Stomach smooth muscle (tissue), 2 donors: ENCODE measurements at regions not wholly inside any gene's neighbourhood (a gene's known extent, or its start where the extent isn't known, plus 50 kb on each side); places are given as distances from the start of the nearest gene placed in this dataset.
"Not testable (repeated sequence)": the region's sequence is repeated elsewhere in the genome, so short reads cannot be mapped to it uniquely, and the experiment has no call there.

Source experiments
- H3K27ac ChIP-seq: one replicate; pipeline ENCODE4 v1.7.0; 2013; ENCODE audit warnings: mild to moderate bottlenecking, low read length, inconsistent platforms
- H3K27me3 ChIP-seq, 2 donors: one replicate each; pipeline ENCODE4 v1.7.0; 2013; ENCODE audit warnings: low read length in 2 of 2; ENCODE audit not compliant: insufficient read depth in 2 of 2, control insufficient read depth in 1 of 2
- H3K36me3 ChIP-seq, 2 donors: one replicate each; pipeline ENCODE4 v1.7.0; 2013; ENCODE audit warnings: low read length in 2 of 2; ENCODE audit not compliant: control insufficient read depth in 2 of 2, insufficient read depth in 2 of 2
- H3K4me1 ChIP-seq: one replicate; pipeline ENCODE4 v1.7.0; 2013; ENCODE audit warnings: low read length; ENCODE audit not compliant: control insufficient read depth, insufficient read depth
- H3K4me3 ChIP-seq, 2 donors: one replicate each; pipeline ENCODE4 v1.7.0; 2013; ENCODE audit warnings: low read length in 2 of 2
- H3K9ac ChIP-seq, 2 donors: one replicate each; pipeline ENCODE4 v1.7.0; 2013; ENCODE audit warnings: low read length in 2 of 2, mild to moderate bottlenecking in 1 of 2
- H3K9me3 ChIP-seq, 2 donors: one replicate each; pipeline ENCODE4 v1.7.0; 2013; ENCODE audit warnings: low read length in 2 of 2; ENCODE audit not compliant: control insufficient read depth in 2 of 2
- donor health status: healthy.
- donor health status: Pancreatic carcinoma.

DNA sequence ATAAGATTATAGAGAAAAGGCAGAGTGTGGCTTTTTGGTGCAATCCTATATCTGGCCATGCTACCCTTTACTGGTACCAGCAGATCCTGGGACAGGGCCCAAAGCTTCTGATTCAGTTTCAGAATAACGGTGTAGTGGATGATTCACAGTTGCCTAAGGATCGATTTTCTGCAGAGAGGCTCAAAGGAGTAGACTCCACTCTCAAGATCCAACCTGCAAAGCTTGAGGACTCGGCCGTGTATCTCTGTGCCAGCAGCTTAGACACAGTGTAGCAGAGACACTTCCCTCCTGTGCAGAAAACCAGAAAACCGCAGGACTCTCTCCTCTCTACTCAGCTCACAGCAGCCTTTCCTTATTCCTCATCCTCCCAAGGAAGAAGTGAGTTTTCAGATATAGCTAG lies 176.3 kb upstream of the PRSS58 start:
- not testable (repeated sequence) for H3K4me1 ChIP-seq, H3K9ac ChIP-seq, H3K4me3 ChIP-seq, H3K27me3 ChIP-seq, H3K27ac ChIP-seq, H3K9me3 ChIP-seq, H3K36me3 ChIP-seq

DNA sequence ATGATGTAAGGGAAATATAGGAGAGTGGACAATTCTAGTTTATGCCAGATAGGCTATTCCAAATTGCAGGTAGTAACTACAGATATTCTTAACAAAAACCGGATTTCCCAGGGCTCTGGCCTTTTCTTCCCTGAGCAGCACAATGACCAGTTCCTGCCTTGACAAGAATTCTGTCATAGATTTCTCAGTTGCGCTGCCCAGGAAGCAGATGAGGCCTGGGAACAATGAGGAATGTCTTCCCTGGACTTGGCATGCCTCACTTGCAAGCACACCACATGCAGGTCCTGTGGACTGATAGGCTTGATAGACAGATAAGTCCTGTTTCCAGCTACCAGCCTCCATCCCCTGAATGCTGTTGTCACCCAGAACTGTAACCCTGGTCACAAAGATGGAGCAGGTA lies 174.5 kb upstream of the PRSS58 start:
- no peaks in the 10 kb centered on the region for H3K4me1 ChIP-seq
- H3K9me3 ChIP-seq = no peaks in the 10 kb centered on the region
- no peaks in the 10 kb centered on the region for H3K36me3 ChIP-seq
- H3K27ac ChIP-seq = no peak overlapping the region
- no peaks in the 10 kb centered on the region for H3K27me3 ChIP-seq
- no peak overlapping the region for H3K4me3 ChIP-seq
- H3K9ac ChIP-seq = no peak overlapping the region

DNA sequence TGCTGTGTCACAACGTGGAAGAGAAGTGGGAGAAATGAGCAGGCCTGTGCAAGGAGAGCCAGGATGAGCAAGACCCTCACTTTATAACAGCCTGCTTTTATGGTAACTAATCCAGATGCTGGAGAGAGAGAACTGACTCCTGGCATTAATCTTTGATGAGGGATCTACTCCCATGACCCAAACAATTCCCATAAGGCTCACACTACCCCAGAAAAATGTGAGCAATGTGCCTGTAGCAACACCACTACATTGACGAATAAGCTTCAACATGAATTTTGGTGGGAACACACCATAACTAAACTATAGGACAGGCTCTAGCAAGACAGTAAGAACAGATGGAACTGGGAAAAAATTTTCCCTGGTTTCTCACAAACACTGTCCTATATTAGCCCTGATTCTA lies 173.6 kb upstream of the PRSS58 start:
- Histone ChIP-seq H3K36me3 (no peaks in the 10 kb centered on the region), H3K4me1 (no peaks in the 10 kb centered on the region), H3K27ac (no peak overlapping the region), H3K27me3 (peaks cover 0 to 3% of the 10 kb centered on the region in 2 donors), H3K4me3 (no peak overlapping the region), H3K9me3 (no peaks in the 10 kb centered on the region), H3K9ac (no peak overlapping the region)

DNA sequence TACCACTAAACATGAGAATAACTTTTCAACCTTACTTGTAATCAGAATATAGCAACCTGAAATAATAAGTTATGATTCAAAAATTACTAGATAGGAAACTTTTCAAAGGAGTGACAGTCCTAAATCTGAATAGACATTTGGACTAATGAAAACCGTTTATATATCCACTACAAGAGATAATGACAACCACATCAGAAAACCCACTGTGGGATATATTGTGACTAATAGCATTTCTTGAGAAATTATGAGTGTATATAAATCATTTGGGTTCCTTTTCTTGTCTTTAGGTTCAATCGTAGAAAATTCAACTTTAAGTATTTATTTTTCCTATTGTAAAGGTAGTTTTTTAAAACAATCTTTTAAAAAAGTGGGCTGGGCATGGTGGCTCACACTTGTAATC lies 170.2 kb upstream of the PRSS58 start:
- Histone ChIP-seq H3K27me3 (peaks cover 0 to 3% of the 10 kb centered on the region in 2 donors), H3K9me3 (no peaks in the 10 kb centered on the region), H3K4me1 (no peaks in the 10 kb centered on the region), H3K4me3 (no peak overlapping the region), H3K36me3 (no peaks in the 10 kb centered on the region), H3K27ac (no peak overlapping the region), H3K9ac (no peak overlapping the region)

DNA sequence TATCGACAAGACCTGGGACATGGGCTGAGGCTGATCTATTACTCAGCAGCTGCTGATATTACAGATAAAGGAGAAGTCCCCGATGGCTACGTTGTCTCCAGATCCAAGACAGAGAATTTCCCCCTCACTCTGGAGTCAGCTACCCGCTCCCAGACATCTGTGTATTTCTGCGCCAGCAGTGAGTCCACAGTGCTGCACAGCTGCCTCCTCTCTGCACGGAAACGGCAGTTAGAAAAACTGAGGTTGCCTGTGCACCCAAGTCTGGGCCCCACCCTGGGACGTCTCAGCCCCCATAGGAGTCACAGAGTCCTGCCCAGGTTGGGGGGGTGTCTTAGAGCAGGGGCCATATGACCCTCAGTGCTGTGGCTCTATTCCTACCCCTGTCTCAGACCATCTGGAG lies 167.4 kb upstream of the PRSS58 start:
- Histone ChIP-seq H3K4me1 (no peaks in the 10 kb centered on the region), H3K27ac (no peak overlapping the region), H3K4me3 (no peak overlapping the region), H3K9ac (no peak overlapping the region), H3K9me3 (no peaks in the 10 kb centered on the region), H3K36me3 (no peaks in the 10 kb centered on the region), H3K27me3 (peaks cover 0 to 3% of the 10 kb centered on the region in 2 donors)

DNA sequence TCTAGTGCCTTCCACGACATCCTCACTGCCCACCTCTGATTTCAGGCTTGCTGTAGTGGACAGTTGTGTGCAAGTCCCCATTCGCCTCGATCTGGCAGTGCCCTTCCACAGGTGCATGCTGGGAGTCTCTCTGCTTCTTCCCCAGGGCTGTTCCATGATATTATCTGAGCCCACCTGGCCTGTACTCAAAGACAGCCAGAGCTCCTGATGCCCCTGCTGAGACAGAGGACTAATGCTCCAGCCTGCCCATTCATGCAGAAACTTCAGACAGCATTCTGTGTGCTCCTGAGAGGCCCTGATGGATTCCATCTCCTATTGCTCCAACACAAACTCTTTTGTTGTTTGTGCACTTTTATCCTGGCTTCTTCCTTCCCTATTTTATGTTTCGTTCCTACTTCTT lies 164.8 kb upstream of the PRSS58 start:
- H3K27me3 ChIP-seq = peaks cover 0 to 3% of the 10 kb centered on the region in 2 donors
- H3K9ac ChIP-seq = no peak overlapping the region
- no peaks in the 10 kb centered on the region for H3K4me1 ChIP-seq
- no peaks in the 10 kb centered on the region for H3K36me3 ChIP-seq
- no peak overlapping the region for H3K27ac ChIP-seq
- H3K9me3 ChIP-seq = no peaks in the 10 kb centered on the region
- H3K4me3 ChIP-seq = no peak overlapping the region

DNA sequence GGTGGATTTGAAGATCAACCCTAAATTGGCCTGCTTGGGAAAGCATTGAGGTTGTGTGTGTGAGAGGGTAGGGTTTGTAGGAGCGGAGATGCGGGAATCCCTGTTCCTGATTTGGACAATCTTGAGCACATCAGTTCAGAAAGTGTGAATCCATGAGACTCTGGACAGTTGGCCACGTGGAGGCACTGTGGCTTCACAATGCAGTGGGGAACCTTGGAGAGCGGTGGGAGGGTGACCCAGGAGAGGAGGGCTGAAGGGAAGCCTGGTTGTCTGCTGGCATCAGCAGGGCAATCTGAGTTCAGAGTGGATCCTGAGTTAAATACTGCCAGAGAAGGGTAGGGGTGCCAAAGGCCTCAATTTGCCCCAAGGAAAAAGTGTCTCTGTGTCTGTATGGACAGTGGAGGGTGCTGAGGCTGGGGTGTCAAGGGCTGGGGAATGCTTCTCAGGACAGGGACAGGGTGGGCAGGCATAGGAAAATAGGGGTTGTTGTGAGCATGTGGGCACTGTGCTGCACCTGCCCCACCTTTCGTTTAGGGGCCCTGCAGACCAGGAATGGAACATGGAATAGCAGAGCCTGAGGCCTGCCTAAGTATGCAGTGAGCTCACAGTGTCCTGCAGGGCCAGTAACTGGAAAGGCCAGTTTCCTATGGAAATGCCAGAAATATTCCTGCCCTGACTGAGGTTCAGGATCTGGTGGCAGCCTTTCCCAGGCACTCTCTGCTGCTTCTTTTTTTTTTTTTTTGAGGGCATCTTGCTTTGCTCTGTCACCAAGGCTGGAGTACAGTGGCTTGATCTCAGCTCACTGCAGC lies 162.9 kb upstream of the PRSS58 start:
- Histone ChIP-seq H3K9ac (no peak overlapping the region), H3K27me3 (no peaks in the 10 kb centered on the region), H3K27ac (no peak overlapping the region), H3K36me3 (no peaks in the 10 kb centered on the region), H3K4me1 (no peaks in the 10 kb centered on the region), H3K9me3 (no peaks in the 10 kb centered on the region), H3K4me3 (no peak overlapping the region)

GRCh38 chr7:142418326-142418725 lies 160.5 kb upstream of the PRSS58 start:
- Histone ChIP-seq H3K27ac (no peak overlapping the region), H3K4me3 (no peak overlapping the region), H3K9me3 (no peaks in the 10 kb centered on the region), H3K36me3 (no peaks in the 10 kb centered on the region), H3K4me1 (no peaks in the 10 kb centered on the region), H3K27me3 (no peaks in the 10 kb centered on the region), H3K9ac (no peak overlapping the region)

GRCh38 chr7:142414915-142415314 lies 157.1 kb upstream of the PRSS58 start:
- Histone ChIP-seq H3K4me3 (no peak overlapping the region), H3K4me1 (no peaks in the 10 kb centered on the region), H3K27me3 (no peaks in the 10 kb centered on the region), H3K9me3 (no peaks in the 10 kb centered on the region), H3K27ac (no peak overlapping the region), H3K36me3 (no peaks in the 10 kb centered on the region), H3K9ac (no peak overlapping the region)

GRCh38 chr7:142414135-142414534 lies 156.3 kb upstream of the PRSS58 start:
- Histone ChIP-seq H3K36me3 (no peaks in the 10 kb centered on the region), H3K9ac (no peak overlapping the region), H3K27me3 (no peaks in the 10 kb centered on the region), H3K27ac (no peak overlapping the region), H3K9me3 (no peaks in the 10 kb centered on the region), H3K4me1 (no peaks in the 10 kb centered on the region), H3K4me3 (no peak overlapping the region)

DNA sequence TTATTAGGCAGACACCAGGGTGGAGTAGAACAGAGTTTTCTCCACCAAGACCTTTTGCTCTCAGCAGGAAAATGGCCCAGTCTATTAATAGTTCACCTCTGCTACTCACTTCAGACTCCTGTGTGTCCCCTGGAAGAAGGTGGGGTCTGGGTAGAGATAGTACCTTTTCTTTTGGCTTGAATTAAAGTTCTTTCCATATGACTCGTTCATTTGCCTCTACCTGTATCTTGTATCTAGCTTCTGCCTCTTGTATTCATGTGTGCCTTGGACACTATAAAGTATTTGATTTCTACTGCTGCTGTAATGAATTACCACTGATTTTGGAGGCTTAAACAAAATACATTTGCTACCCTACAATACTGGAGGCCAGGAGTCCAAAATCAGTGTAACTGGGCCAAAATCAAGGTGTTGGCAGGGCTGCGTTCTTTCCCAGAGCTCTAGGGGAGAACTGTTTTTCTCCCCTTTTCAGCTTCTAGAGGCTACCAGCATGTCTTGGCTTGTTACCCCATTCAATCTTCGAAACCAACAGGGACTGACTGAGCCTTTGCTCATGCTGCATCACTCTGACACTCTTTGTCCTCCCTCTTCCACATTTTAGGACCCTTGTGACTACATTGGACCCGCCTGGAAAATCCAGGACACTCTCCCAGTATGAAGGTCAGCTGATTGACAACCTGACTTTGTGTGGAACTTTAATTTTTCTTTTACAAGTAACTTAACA lies 155.6 kb upstream of the PRSS58 start:
- H3K4me3 ChIP-seq = no peak overlapping the region
- H3K36me3 ChIP-seq = no peaks in the 10 kb centered on the region
- no peaks in the 10 kb centered on the region for H3K9me3 ChIP-seq
- no peak overlapping the region for H3K9ac ChIP-seq
- H3K27ac ChIP-seq = no peak overlapping the region
- no peaks in the 10 kb centered on the region for H3K27me3 ChIP-seq
- H3K4me1 ChIP-seq = no peaks in the 10 kb centered on the region
